H9 (cell line): ENCODE measurements at regions not wholly inside any gene's neighbourhood (a gene's known extent, or its start where the extent isn't known, plus 50 kb on each side); places are given as distances from the start of the nearest gene placed in this dataset.

Source experiments
- DNase-seq: peaks from one replicate; pipeline ENCODE4 v3.0.0-alpha.2; 2017
- H2AFZ ChIP-seq: one replicate; pipeline ENCODE4 v1.6.1; 2013; ENCODE audit warnings: mild to moderate bottlenecking, low read length, control low read depth, moderate library complexity
- H2AK5ac ChIP-seq: 2 replicates; pipeline ENCODE4 v1.6.1; 2013; ENCODE audit warnings: low read length, control low read depth, mixed read lengths; ENCODE audit not compliant: insufficient read length
- H2BK120ac ChIP-seq: one replicate; pipeline ENCODE4 v1.6.1; 2013; ENCODE audit warnings: low read depth, mild to moderate bottlenecking, low read length, control low read depth, inconsistent platforms; ENCODE audit not compliant: poor library complexity, severe bottlenecking
- H2BK12ac ChIP-seq: 2 replicates; pipeline ENCODE4 v1.6.1; 2013; ENCODE audit warnings: low read length, control low read depth, mixed read lengths, low read depth; ENCODE audit not compliant: insufficient read length
- H2BK15ac ChIP-seq: 2 replicates; pipeline ENCODE4 v1.6.1; 2013; ENCODE audit warnings: low read depth, low read length, control low read depth
- H2BK20ac ChIP-seq: one replicate; pipeline ENCODE4 v1.6.1; 2013; ENCODE audit warnings: low read depth, mild to moderate bottlenecking, low read length, control low read depth, inconsistent platforms; ENCODE audit not compliant: poor library complexity, severe bottlenecking
- H2BK5ac ChIP-seq: 2 replicates; pipeline ENCODE4 v1.6.1; 2013; ENCODE audit warnings: low read length, control low read depth, mixed read lengths; ENCODE audit not compliant: insufficient read length
- H3K14ac ChIP-seq: 2 replicates; pipeline ENCODE4 v1.6.1; 2013; ENCODE audit warnings: low read length, control low read depth; ENCODE audit not compliant: insufficient read depth
- H3K18ac ChIP-seq: 2 replicates; pipeline ENCODE4 v1.6.1; 2013; ENCODE audit warnings: low read depth, mild to moderate bottlenecking, mixed read lengths, low read length, control low read depth; ENCODE audit not compliant: insufficient read length
- H3K23ac ChIP-seq: 2 replicates; pipeline ENCODE4 v1.6.1; 2013; ENCODE audit warnings: low read length, control low read depth, mixed read lengths, low read depth; ENCODE audit not compliant: insufficient read length
- H3K23me2 ChIP-seq: 2 replicates; pipeline ENCODE4 v1.6.1; 2013; ENCODE audit warnings: low read depth, mild to moderate bottlenecking, mixed read lengths, low read length, control low read depth; ENCODE audit not compliant: insufficient read length, poor library complexity, severe bottlenecking
- H3K27ac ChIP-seq: 2 replicates; pipeline ENCODE4 v1.5.1; 2013; ENCODE audit warnings: low read length, control low read depth, mixed read lengths, low read depth; ENCODE audit not compliant: insufficient read length
- H3K27me3 ChIP-seq: 2 replicates; pipeline ENCODE4 v1.6.1; 2013; ENCODE audit warnings: low read length, control low read depth, inconsistent platforms; ENCODE audit not compliant: insufficient read depth
- H3K4ac ChIP-seq: 2 replicates; pipeline ENCODE4 v1.6.1; 2013; ENCODE audit warnings: low read depth, mild to moderate bottlenecking, control low read depth, inconsistent platforms, low read length, moderate library complexity
- H3K4me1 ChIP-seq: 2 replicates; pipeline ENCODE4 v1.6.1; 2013; ENCODE audit warnings: low read length, control low read depth, inconsistent platforms; ENCODE audit not compliant: insufficient read depth
- H3K4me2 ChIP-seq: 2 replicates; pipeline ENCODE4 v1.6.1; 2013; ENCODE audit warnings: low read length, control low read depth, mixed read lengths; ENCODE audit not compliant: insufficient read length, insufficient read depth
- H3K56ac ChIP-seq: 2 replicates; pipeline ENCODE4 v1.6.1; 2013; ENCODE audit warnings: low read depth, mild to moderate bottlenecking, mixed read lengths, low read length, control low read depth; ENCODE audit not compliant: insufficient read length
- H3K79me1 ChIP-seq: 2 replicates; pipeline ENCODE4 v1.6.1; 2013; ENCODE audit warnings: low read depth, mild to moderate bottlenecking, moderate library complexity, low read length, control low read depth, inconsistent platforms; ENCODE audit not compliant: insufficient read depth, poor library complexity, severe bottlenecking
- H3K79me2 ChIP-seq: 2 replicates; pipeline ENCODE4 v1.6.1; 2013; ENCODE audit warnings: low read length, control low read depth, inconsistent platforms; ENCODE audit not compliant: insufficient read depth
- H3K9ac ChIP-seq: 2 replicates; pipeline ENCODE4 v1.6.1; 2013; ENCODE audit warnings: low read length, control low read depth, mixed read lengths; ENCODE audit not compliant: insufficient read length; ENCODE audit errors: extremely low read depth
- H3K9me3 ChIP-seq: one replicate; pipeline ENCODE4 v1.6.1; 2013; ENCODE audit warnings: low read depth, low read length, inconsistent platforms; ENCODE audit not compliant: control insufficient read depth
- H3T11ph ChIP-seq: one replicate; pipeline ENCODE4 v1.6.1; 2013; ENCODE audit warnings: mild to moderate bottlenecking, low read length, control low read depth, inconsistent platforms
- H4K20me1 ChIP-seq: one replicate; pipeline ENCODE4 v1.6.1; 2013; ENCODE audit not compliant: control insufficient read depth, insufficient read length, insufficient read depth
- H4K5ac ChIP-seq: 2 replicates; pipeline ENCODE4 v1.6.1; 2013; ENCODE audit warnings: low read depth, mild to moderate bottlenecking, mixed read lengths, low read length, control low read depth; ENCODE audit not compliant: insufficient read length
- H4K8ac ChIP-seq: replicated peaks from 2 replicates; pipeline ENCODE4 v1.6.1; 2013; ENCODE audit warnings: low read length, control low read depth, mixed read lengths, low read depth; ENCODE audit not compliant: insufficient read length
- H4K91ac ChIP-seq: 2 replicates; pipeline ENCODE4 v1.6.1; 2013; ENCODE audit warnings: low read depth, mild to moderate bottlenecking, moderate library complexity, mixed read lengths, low read length, control low read depth; ENCODE audit not compliant: insufficient read length
- H3K27ac Mint-ChIP-seq, 3 experiments: 2 replicates in 2 of 3; 3 replicates in 1 of 3; pipeline ENCODE4 v1.8.0; 2020 to 2021; ENCODE audit warnings: mixed read lengths in 3 of 3, mild to moderate bottlenecking in 1 of 3, moderate library complexity in 1 of 3
- H3K27me3 Mint-ChIP-seq: 2 replicates; pipeline ENCODE4 v1.8.0; 2021; ENCODE audit warnings: low read depth, mild to moderate bottlenecking, moderate library complexity, mixed read lengths
- H3K36me3 Mint-ChIP-seq, 3 experiments: 2 replicates in 2 of 3; 3 replicates in 1 of 3; pipeline ENCODE4 v1.8.0; 2020 to 2021; ENCODE audit warnings: low read depth in 3 of 3, mixed read lengths in 3 of 3; ENCODE audit not compliant: insufficient read depth in 1 of 3
- H3K4me1 Mint-ChIP-seq, 2 experiments: 2 replicates each; pipeline ENCODE4 v1.8.0; 2020; ENCODE audit warnings: mixed read lengths in 2 of 2
- H3K4me3 Mint-ChIP-seq, 2 experiments: 2 replicates in 1 of 2; 3 replicates in 1 of 2; pipeline ENCODE4 v1.8.0; 2020 to 2021; ENCODE audit warnings: mild to moderate bottlenecking in 2 of 2, mixed read lengths in 2 of 2, moderate library complexity in 1 of 2
- H3K9me3 Mint-ChIP-seq, 2 experiments: 2 replicates in 1 of 2; 3 replicates in 1 of 2; pipeline ENCODE4 v1.8.0; 2020; ENCODE audit warnings: mild to moderate bottlenecking in 2 of 2, mixed read lengths in 2 of 2, moderate library complexity in 1 of 2
- CTCF ChIP-seq: fragments of 200-600 bp; sonication (generic); conservative IDR thresholded peaks from 3 replicates; pipeline ENCODE4 v1.8.0; 2021; ENCODE audit warnings: antibody characterized with exemption, mild to moderate bottlenecking
- WGBS: extraction: QIAGEN DNeasy Blood & Tissue Kit; methylation state at CpG from one replicate; pipeline ENCODE4 v1.1.7; 2013; ENCODE audit warnings: missing lambda C conversion rate, low lambda C conversion rate, mixed read lengths; ENCODE audit not compliant: insufficient read length; ENCODE audit errors: extremely low coverage; 5-methylcytosine and 5-hydroxymethylcytosine counted together

- no peak for TF ChIP-seq CTCF
- Histone ChIP-seq H3K27me3 (no peaks in the 10 kb centered on the region), H3K23me2 (no peaks in the 10 kb centered on the region), H3K4ac (no peak overlapping the region), H3K14ac (no peak overlapping the region), H3K27ac (no peak overlapping the region), H4K8ac (no peak overlapping the region), H2AFZ (no peak overlapping the region), H2BK20ac (no peak overlapping the region), H3K4me2 (no peak overlapping the region), H2BK120ac (no peak overlapping the region), H3K56ac (no peak overlapping the region), H3K18ac (no peak overlapping the region), H4K91ac (no peak overlapping the region), H3K79me2 (no peaks in the 10 kb centered on the region), H3K9me3 (no peaks in the 10 kb centered on the region), H2AK5ac (no peak overlapping the region), H3K4me1 (no peaks in the 10 kb centered on the region), H2BK5ac (no peak overlapping the region), H3K79me1 (no peaks in the 10 kb centered on the region), H4K20me1 (no peaks in the 10 kb centered on the region), H3K23ac (no peak overlapping the region), H3T11ph (no peak overlapping the region), H2BK15ac (no peak overlapping the region), H3K9ac (no peak overlapping the region), H4K5ac (no peak overlapping the region), H2BK12ac (no peak overlapping the region)
- Mint-ChIP-seq H3K36me3 (no peaks in the 10 kb centered on the region), H3K27me3 (peaks cover 5% of the 10 kb centered on the region), H3K9me3 (no peaks in the 10 kb centered on the region), H3K4me3 (no peak overlapping the region), H3K27ac (no peak overlapping the region), H3K4me1 (peaks cover 5% of the 10 kb centered on the region in 2 experiments; a peak in 1 of 4 replicates)
- WGBS = no CpG with 5 or more reads among the region's 13 CpGs
- no peak for DNase-seq
These were observed 84.2 kb downstream of the ESM1 start for GRCh38 chr5:54900984-54901725.
